WTC11 (cell line): ENCODE measurements at regions not wholly inside any gene's neighbourhood (a gene's known extent, or its start where the extent isn't known, plus 50 kb on each side); places are given as distances from the start of the nearest gene placed in this dataset. TPM values are rescaled to one million over a fixed set of nuclear protein-coding genes. Genes with fewer than 3 reads are reported as not detected.

Experiments
- microRNA-seq: library from miRNA; unstranded; fragments of <30 nt; microRNA quantifications from one replicate; pipeline ENCODE4 v1.2.0, GENCODE V29; 2022; ENCODE audit warnings: borderline number of aligned reads

Small RNA genes lying in the stretch of these regions (microRNA-seq; reads per million reads assigned to microRNA genes)
- gene MIR3668: not detected
- gene MIR4465: not detected
